Small intestine (tissue), 7 donors: ENCODE measurements at regions not wholly inside any gene's neighbourhood (a gene's known extent, or its start where the extent isn't known, plus 50 kb on each side); places are given as distances from the start of the nearest gene placed in this dataset.

Experiments used
- DNase-seq, 2 donors: peaks; one replicate each; pipeline versions ENCODE4 v3.0.0 to v3.0.0-alpha.2; 2013
- FAIRE-seq: peaks from 2 replicates; lab custom pipeline; 2012; peaks lifted over from hg19 to GRCh38; lab: Jason Lieb, UNC
- H3K27ac ChIP-seq, 3 donors: one replicate each; pipeline ENCODE4 v1.5.1; 2013; ENCODE audit warnings: low read length in 2 of 3, mild to moderate bottlenecking in 2 of 3, control low read depth in 1 of 3, inconsistent platforms in 1 of 3, low read depth in 1 of 3, moderate library complexity in 1 of 3
- H3K27me3 ChIP-seq, 3 donors: one replicate each; pipeline ENCODE4 v1.6.1; 2013; ENCODE audit warnings: low read length in 3 of 3, inconsistent platforms in 1 of 3; ENCODE audit not compliant: control insufficient read depth in 3 of 3, insufficient read depth in 3 of 3
- H3K36me3 ChIP-seq, 3 donors: one replicate each; pipeline ENCODE4 v1.6.1; 2013; ENCODE audit warnings: low read length in 3 of 3, inconsistent platforms in 1 of 3, low read depth in 1 of 3, mild to moderate bottlenecking in 1 of 3, moderate library complexity in 1 of 3; ENCODE audit not compliant: control insufficient read depth in 3 of 3, insufficient read depth in 2 of 3
- H3K4me1 ChIP-seq, 3 donors: one replicate each; pipeline ENCODE4 v1.6.1; 2013; ENCODE audit warnings: low read length in 2 of 3, inconsistent platforms in 1 of 3, low read depth in 1 of 3, mild to moderate bottlenecking in 1 of 3, moderate library complexity in 1 of 3; ENCODE audit not compliant: control insufficient read depth in 3 of 3, insufficient read depth in 2 of 3
- H3K4me3 ChIP-seq, 3 donors: one replicate each; pipeline ENCODE4 v1.5.1; 2013; ENCODE audit warnings: low read length in 3 of 3, control low read depth in 1 of 3, inconsistent platforms in 1 of 3, low read depth in 1 of 3, mild to moderate bottlenecking in 1 of 3, moderate library complexity in 1 of 3
- H3K9me3 ChIP-seq, 2 donors: one replicate each; pipeline ENCODE4 v1.6.1; 2013; ENCODE audit warnings: low read depth in 1 of 2, low read length in 1 of 2; ENCODE audit not compliant: control insufficient read depth in 2 of 2, insufficient read depth in 1 of 2
- WGBS, 3 donors: extraction: QIAGEN DNeasy Blood & Tissue Kit; methylation state at CpG; one replicate each; pipeline ENCODE4 v1.1.7; 2013; 5-methylcytosine and 5-hydroxymethylcytosine counted together
- donor health status: healthy with polysubstance abuse.
- donor health status: control.
- donor health status: control.
- donor health status: Bipolar disorder and iron deficiency.
- donor health status: healthy.

DNA sequence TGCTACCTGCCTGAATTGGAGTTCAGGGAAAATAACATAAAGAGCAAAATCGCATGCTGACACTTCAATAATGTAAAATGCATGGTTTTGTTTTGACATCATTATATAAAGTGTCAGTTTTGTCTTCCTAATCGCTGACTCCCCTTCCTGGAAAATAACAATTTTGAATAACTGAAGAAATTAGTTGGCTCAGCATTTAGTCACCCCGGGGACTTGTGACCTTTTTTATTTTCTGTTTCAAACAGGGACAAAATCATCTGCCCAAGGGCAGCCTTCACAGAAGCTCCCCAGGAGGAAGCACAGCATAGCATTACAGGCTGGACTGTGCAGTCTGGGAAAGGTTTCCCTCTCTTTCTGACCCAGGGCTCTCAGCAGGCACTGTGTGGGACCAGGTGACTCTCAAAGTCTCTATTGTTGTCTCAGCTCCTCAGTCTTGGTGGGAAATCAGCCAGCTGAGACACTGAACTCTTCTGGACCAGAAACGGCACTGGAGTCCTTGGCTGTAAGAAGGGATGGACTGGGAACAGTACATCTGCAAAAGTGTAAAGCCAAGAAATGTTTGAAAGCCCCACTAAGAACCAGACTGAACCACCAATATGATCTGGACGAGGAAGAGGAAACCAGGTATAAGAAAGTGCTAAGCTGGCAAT, 671.3 kb upstream of the KLF4 start:
- Histone ChIP-seq H3K4me1 (peaks cover 0 to 17% (median 2%) of the 10 kb centered on the region in 3 donors), H3K4me3 (no peak overlapping the region), H3K27me3 (no peaks in the 10 kb centered on the region), H3K9me3 (no peaks in the 10 kb centered on the region), H3K27ac (no peak overlapping the region), H3K36me3 (no peaks in the 10 kb centered on the region)
- WGBS, 3 donors = 49 to 58% (median 52%) methylated on average over 5 of the region's 5 CpGs
- no peak for DNase-seq
- no peak for FAIRE-seq

DNA sequence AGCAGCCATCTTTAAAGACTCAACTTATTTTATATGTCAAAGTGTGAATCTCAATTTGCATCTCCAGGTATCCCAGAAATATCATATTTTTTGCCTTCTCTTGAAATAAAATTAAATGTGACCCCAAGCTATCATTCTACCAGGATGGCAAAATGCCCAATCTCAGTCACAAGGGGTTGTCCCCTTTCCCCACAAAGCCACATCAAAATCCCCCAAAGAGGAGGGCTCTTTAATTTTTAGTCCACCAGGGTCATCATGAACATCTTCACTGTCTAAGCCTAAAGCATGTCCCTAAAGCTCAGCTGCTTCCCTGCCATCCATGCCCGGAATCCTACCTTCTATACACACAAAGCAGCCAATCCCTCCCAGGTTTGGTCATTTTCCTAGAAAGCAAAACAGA, 670.5 kb upstream of the KLF4 start:
- DNase-seq = no peak
- no peaks in the 10 kb centered on the region for H3K36me3 ChIP-seq
- WGBS, 3 donors = 87 to 97% (median 88%) methylated on average over 1 of the region's 1 CpG

DNA sequence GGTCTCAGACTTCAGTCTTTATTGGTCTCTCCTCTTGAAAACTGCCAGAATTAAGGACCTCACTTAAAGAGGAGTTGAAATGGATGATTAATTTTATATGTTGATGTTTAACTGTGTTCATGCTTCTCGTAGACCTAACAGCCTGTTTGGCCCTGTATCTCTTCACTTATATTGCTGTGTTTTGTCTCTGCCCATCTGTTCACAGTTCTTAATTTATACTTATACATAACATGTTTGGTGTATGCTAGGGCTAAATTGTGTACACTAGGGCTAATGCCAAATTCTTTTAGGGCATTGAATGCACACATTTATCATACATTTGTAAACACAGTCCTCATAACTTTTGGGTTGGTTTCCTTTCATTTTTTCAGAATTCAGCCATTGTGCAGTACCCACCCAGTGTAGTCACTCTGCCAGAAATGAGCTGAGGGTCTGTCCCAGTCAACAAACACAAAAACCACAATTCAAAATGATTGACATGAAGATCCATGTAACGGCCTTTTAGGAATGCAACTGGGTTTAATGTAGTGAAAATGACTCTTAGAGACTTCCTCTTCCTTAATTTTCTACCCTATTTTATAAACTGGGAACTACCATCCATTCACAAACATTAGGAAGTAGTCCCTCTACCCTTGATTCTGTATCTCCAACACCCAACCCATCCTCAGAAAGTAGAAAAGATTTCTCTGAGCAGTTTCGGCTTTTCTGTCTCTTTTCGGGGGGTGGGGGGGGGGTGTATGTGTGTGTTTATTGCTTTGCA, 668.8 kb upstream of the KLF4 start:
- no peaks in the 10 kb centered on the region for H3K27me3 ChIP-seq
- H3K27ac ChIP-seq = no peak overlapping the region
- H3K9me3 ChIP-seq = no peaks in the 10 kb centered on the region
- H3K4me3 ChIP-seq = no peak overlapping the region
- no peaks in the 10 kb centered on the region for H3K36me3 ChIP-seq
- FAIRE-seq (no peak), DNase-seq (no peak)
- 85 to 88% (median 88%) methylated on average over 4 of the region's 4 CpGs for WGBS, 3 donors
- peaks cover 0 to 17% (median 0%) of the 10 kb centered on the region in 3 donors for H3K4me1 ChIP-seq

More for the DNA sequence above, 670.5 kb upstream of the KLF4 start:
- Histone ChIP-seq H3K27ac (no peak overlapping the region), H3K4me1 (peaks cover 0 to 17% (median 0%) of the 10 kb centered on the region in 3 donors), H3K9me3 (no peaks in the 10 kb centered on the region), H3K27me3 (no peaks in the 10 kb centered on the region), H3K4me3 (no peak overlapping the region)
- FAIRE-seq = no peak

DNA sequence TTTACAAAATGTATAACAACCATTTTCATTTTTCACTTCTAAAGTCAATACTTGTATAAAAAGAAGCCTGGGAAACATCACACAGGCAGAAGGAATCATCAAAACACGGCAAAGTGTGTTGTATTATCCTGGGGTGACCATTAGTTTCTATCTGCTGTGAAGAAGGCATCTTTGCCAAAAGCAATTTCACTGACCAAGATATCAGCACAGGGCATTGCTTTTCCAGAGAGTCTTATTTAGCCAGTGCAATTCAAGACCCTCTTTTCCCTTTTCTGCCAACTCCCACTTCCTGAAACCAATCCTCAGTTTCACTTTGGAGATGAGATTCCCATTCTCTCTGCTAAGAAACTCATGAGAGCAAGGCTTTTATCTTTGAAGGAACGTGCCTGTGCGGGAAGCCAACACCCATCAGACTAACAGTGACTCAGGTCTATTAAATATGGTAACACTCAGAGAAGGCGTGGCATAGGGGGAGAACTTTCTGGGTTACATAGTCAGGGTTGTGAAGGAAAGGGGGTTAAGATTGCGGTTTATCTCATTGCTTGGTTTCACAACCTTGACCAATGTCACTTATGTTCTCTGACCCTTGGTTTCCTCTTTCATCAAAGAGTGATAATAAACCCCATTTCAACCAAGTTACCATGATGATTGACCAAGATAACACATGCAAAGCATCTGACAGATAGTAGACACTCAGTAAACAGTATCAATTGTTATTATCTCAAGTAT, 666.9 kb upstream of the KLF4 start:
- no peaks in the 10 kb centered on the region for H3K9me3 ChIP-seq
- no peak overlapping the region for H3K4me3 ChIP-seq
- no peaks in the 10 kb centered on the region for H3K27me3 ChIP-seq
- peak; percentile 85 to 90 for DNase-seq
- 21 to 57% (median 33%) methylated on average over 5 of the region's 5 CpGs for WGBS, 3 donors
- peak overlapping the region; percentile 22 to 59 (median 50) for H3K27ac ChIP-seq
- H3K4me1 ChIP-seq = peaks cover 0 to 12% (median 0%) of the 10 kb centered on the region in 3 donors
- no peak for FAIRE-seq
- H3K36me3 ChIP-seq = no peaks in the 10 kb centered on the region

GRCh38 chr9:108153416-108153815, 663.8 kb upstream of the KLF4 start:
- Histone ChIP-seq H3K4me3 (no peak overlapping the region), H3K36me3 (no peaks in the 10 kb centered on the region), H3K27ac (no peak overlapping the region), H3K9me3 (no peaks in the 10 kb centered on the region), H3K27me3 (no peaks in the 10 kb centered on the region), H3K4me1 (peaks cover 0 to 5% (median 0%) of the 10 kb centered on the region in 3 donors)
- 85 to 93% (median 85%) methylated on average over 4 of the region's 4 CpGs for WGBS, 3 donors
- FAIRE-seq (no peak), DNase-seq (no peak)

DNA sequence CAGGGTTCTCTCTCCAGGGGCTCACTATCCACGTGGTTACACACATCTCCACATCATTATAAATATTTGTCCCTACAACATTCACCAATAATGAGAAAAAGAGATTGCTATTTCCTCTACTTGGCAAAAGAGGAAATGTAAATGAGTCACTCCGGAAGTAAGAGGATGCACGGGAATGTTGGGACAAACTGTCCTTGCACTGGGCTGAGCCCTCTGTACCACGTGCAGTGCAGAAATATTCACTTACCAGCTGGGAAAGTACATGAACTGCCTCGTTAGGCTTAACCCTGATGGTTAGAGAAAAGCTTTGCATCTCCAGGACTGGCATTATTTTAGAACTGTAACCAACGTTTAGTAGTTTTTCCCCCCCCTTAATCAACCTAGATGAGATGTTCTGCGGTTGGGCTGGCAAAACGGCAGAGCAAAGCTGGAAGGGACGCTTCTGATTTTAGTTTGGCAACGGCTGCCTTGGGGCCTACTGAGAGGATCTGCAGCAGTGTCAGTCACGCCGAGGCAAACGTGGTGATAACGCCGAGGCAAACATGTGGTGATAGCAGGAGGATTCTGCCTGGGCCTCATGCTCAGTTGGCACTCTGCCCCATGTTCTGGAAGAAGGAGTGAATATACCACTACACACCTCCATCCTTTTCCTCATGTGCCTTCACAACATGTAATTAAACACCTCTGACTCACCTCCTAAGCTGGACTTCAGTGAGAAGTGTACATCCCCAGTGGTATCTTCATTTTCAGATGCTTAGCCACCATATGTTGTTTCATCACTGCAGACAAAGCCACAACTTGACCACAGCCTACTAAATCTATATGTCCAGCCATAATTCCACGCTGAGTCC, 661.4 kb upstream of the KLF4 start:
- H3K27ac ChIP-seq = peak overlapping the region in 1 of 3 donors; percentile 57
- H3K36me3 ChIP-seq = no peaks in the 10 kb centered on the region
- H3K4me3 ChIP-seq = no peak overlapping the region
- H3K27me3 ChIP-seq = no peaks in the 10 kb centered on the region
- H3K9me3 ChIP-seq = peaks cover 0 to 4% of the 10 kb centered on the region in 2 donors
- DNase-seq (no peak), FAIRE-seq (no peak)
- no peaks in the 10 kb centered on the region for H3K4me1 ChIP-seq
- WGBS, 3 donors = 68 to 73% (median 69%) methylated on average over 16 of the region's 16 CpGs

DNA sequence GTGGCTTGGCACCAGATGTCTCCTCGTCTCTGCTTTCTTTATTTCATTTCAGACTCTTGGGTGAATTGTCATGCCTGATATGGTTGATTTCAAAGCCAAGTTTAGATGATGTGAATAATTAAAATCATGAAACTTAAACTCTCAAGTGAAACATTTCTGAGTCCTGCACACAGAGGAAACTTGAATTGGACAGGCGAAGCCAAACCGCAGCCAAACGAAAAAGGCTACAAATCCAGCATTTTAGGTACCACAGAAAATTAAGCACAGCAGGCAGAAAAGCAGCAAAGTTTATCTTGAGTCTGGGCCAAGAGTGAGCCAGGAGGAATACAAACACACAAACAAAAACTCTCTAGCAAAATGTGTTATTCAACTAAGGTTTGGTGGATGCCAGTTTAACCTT, 659.8 kb upstream of the KLF4 start:
- FAIRE-seq (no peak), DNase-seq (no peak)
- Histone ChIP-seq H3K27me3 (no peaks in the 10 kb centered on the region), H3K36me3 (no peaks in the 10 kb centered on the region), H3K27ac (no peak overlapping the region), H3K4me3 (no peak overlapping the region), H3K4me1 (no peaks in the 10 kb centered on the region), H3K9me3 (peaks cover 0 to 4% of the 10 kb centered on the region in 2 donors)
- WGBS, 3 donors = 81 to 91% (median 83%) methylated on average over 4 of the region's 4 CpGs
